PC-9 (cell line): ENCODE measurements at regions not wholly inside any gene's neighbourhood (a gene's known extent, or its start where the extent isn't known, plus 50 kb on each side); places are given as distances from the start of the nearest gene placed in this dataset.

Experiments
- BruUV-seq: library from RNA; stranded (reverse); fragments of 400-500 nt; replicated peaks from 2 replicates; lab custom pipeline; 2021; lab: Mats Ljungman, UMichigan
- CTCF ChIA-PET: fragments of 300-600 bp; sonication (Branson Sonifier 250); formaldehyde crosslinking; loops from one replicate; lab custom pipeline; 2022; ENCODE audit warnings: antibody characterized with exemption; lab: Charles Lee
- POLR2A ChIA-PET: fragments of 300-600 bp; sonication (Branson Sonifier 250); formaldehyde crosslinking; loops from one replicate; lab custom pipeline; 2022; ENCODE audit warnings: antibody characterized with exemption; ENCODE audit not compliant: unreplicated experiment; lab: Charles Lee
- DNase-seq, 2 experiments: peaks; one replicate each; pipeline versions ENCODE4 v3.0.0 to v3.0.0-alpha.2; 2015 to 2022; ENCODE audit warnings: mixed read lengths in 1 of 2
- H2AFZ ChIP-seq: fragments of 200-600 bp; sonication (generic); 2 replicates; pipeline ENCODE4 v1.8.1; 2017; ENCODE audit warnings: antibody characterized with exemption
- H3F3A ChIP-seq: fragments of 200-600 bp; sonication (generic); 2 replicates; pipeline ENCODE4 v1.8.1; 2017; ENCODE audit warnings: antibody characterized with exemption, mild to moderate bottlenecking, low read depth; ENCODE audit not compliant: insufficient read depth
- H3K27ac ChIP-seq: fragments of 200-600 bp; sonication (generic); 2 replicates; pipeline ENCODE4 v1.6.1; 2016; ENCODE audit warnings: mixed run types
- H3K27me3 ChIP-seq: fragments of 200-600 bp; sonication (generic); 2 replicates; pipeline ENCODE4 v1.6.1; 2016; ENCODE audit warnings: low read depth, mixed run types; ENCODE audit not compliant: insufficient read depth
- H3K36me3 ChIP-seq: fragments of 200-600 bp; sonication (generic); 2 replicates; pipeline ENCODE4 v1.6.1; 2016; ENCODE audit warnings: low read depth, mixed run types
- H3K4me1 ChIP-seq: fragments of 200-600 bp; sonication (generic); replicated peaks from 2 replicates; pipeline ENCODE4 v1.6.1; 2016; ENCODE audit warnings: mixed run types; ENCODE audit not compliant: insufficient read depth
- H3K4me2 ChIP-seq: fragments of 200-600 bp; sonication (generic); 2 replicates; pipeline ENCODE4 v1.6.1; 2017; ENCODE audit warnings: mixed run types
- H3K4me3 ChIP-seq: fragments of 200-600 bp; sonication (generic); 2 replicates; pipeline ENCODE4 v1.6.1; 2016; ENCODE audit warnings: mixed run types
- H3K79me2 ChIP-seq: fragments of 200-600 bp; sonication (generic); 2 replicates; pipeline ENCODE4 v1.6.1; 2017; ENCODE audit warnings: low read depth, mixed run types
- H3K9me2 ChIP-seq: fragments of 200-600 bp; sonication (generic); 2 replicates; pipeline ENCODE4 v1.8.1; 2017; ENCODE audit warnings: mild to moderate bottlenecking; ENCODE audit not compliant: insufficient read depth
- H3K9me3 ChIP-seq: fragments of 200-600 bp; sonication (generic); 2 replicates; pipeline ENCODE4 v1.8.1; 2016; ENCODE audit warnings: low read depth; ENCODE audit not compliant: insufficient read depth
- H4K20me1 ChIP-seq: fragments of 200-600 bp; sonication (generic); 2 replicates; pipeline ENCODE4 v1.8.1; 2017; ENCODE audit not compliant: insufficient read depth
- EZH2 ChIP-seq: fragments of 200-600 bp; sonication (generic); IDR thresholded peaks from 2 replicates; pipeline ENCODE4 v1.8.0; 2017; ENCODE audit warnings: antibody characterized with exemption, low read depth
- intact Hi-C: fragments of 100-400 bp; cut with micrococcal nuclease; formaldehyde crosslinking; loops from one replicate; pipeline ENCODE4 v1.10.0; 2022; ENCODE audit not compliant: unreplicated experiment
- TF ChIP-seq, protein P1 (sequence below): fragments of 200-600 bp; sonication (generic); conservative IDR thresholded peaks from 2 replicates; pipeline ENCODE4 v1.6.1; 2017; ENCODE audit warnings: mixed run types, antibody characterized with exemption, mild to moderate bottlenecking, moderate library complexity

DNA sequence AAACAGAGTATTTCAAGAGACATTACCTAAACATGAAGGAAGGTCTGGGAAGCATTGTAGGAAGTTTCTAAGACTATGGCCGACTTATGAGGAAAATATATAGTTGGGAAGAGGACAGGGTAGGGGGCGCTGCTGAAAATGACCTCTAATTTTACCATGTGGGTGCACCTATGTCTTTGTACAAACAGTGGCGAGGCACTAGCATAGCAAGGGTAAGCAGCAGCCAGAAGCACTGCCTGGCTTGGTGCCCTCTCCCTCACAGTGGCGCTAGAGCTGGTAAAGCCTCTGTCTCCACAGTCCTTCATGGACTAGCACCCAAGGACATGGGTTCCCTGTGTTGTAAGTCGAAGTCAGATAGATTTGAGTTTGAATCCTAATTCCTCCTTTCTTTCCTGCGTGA, 461.2 kb downstream of the INHBA start:
- Histone ChIP-seq H3K79me2 (no peaks in the 10 kb centered on the region), H4K20me1 (no peaks in the 10 kb centered on the region), H3K4me1 (peaks cover 27% of the 10 kb centered on the region), H3K9me2 (no peaks in the 10 kb centered on the region), H3K4me2 (no peak overlapping the region), H3K4me3 (no peak overlapping the region), H3K9me3 (peaks cover 22% of the 10 kb centered on the region), H3K27me3 (no peaks in the 10 kb centered on the region), H3K36me3 (no peaks in the 10 kb centered on the region), H2AFZ (no peak overlapping the region), H3K27ac (no peak overlapping the region), H3F3A (peaks cover 9% of the 10 kb centered on the region)
- no peak for TF ChIP-seq EZH2
- TF ChIP-seq, protein P1, sequence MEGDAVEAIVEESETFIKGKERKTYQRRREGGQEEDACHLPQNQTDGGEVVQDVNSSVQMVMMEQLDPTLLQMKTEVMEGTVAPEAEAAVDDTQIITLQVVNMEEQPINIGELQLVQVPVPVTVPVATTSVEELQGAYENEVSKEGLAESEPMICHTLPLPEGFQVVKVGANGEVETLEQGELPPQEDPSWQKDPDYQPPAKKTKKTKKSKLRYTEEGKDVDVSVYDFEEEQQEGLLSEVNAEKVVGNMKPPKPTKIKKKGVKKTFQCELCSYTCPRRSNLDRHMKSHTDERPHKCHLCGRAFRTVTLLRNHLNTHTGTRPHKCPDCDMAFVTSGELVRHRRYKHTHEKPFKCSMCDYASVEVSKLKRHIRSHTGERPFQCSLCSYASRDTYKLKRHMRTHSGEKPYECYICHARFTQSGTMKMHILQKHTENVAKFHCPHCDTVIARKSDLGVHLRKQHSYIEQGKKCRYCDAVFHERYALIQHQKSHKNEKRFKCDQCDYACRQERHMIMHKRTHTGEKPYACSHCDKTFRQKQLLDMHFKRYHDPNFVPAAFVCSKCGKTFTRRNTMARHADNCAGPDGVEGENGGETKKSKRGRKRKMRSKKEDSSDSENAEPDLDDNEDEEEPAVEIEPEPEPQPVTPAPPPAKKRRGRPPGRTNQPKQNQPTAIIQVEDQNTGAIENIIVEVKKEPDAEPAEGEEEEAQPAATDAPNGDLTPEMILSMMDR, result no peak
- ChIA-PET CTCF (no interaction called here), POLR2A (interaction anchor here (0.7 kb wide), 1 partner anchor 143 kb away, joined by 3 read pairs; no protein-coding TSS in a partner anchor)
- no peak for DNase-seq
- no TSS peak for BruUV-seq
- intact Hi-C loops, result no loop called here

DNA sequence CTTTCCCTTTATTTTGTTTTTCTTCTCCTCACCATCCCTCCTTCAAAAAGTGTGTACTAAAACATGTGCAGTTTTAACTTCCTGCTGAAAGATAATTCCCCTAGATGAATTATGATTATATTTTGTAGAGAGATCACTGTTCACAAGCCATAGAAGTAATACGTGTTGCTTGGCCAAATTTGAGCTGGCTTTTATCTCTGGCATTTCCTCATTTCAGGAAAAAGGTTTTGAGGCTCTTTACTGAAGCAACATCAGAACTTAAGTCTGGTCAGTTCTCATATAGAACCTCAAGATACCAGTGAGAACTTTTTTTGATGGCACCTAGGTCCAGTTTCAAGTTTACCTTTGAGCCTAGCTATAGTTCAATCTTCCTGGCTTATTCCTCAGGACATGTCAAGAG, 463.3 kb downstream of the INHBA start:
- no TSS peak for BruUV-seq
- POLR2A ChIA-PET, result interaction anchor here (0.7 kb wide), 1 partner anchor 169 kb away, joined by 5 read pairs; no protein-coding TSS in a partner anchor
- H3K79me2 ChIP-seq, result no peaks in the 10 kb centered on the region

DNA sequence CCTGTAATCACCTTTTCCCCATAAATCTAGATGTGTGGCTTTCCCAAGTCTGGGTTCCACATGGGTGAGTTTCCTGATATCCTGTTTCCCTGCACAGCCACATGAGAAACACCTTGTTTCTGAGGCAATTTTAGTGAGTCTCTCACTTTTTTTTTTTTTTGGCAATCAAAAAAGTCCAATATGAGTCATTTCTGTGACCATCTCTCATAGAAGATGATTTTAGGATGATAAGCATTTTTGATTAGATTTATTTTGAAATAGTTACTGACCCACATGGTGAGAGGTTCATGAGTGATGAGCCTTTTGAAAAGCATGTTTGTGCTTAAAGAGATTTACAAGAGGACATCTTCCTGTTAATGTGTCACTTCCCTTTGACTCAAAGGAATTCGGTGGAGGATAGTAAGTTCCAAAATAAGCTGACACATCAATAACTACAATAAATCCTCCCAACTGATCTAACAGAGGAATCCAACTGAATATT, 464.0 kb downstream of the INHBA start:
- no peaks in the 10 kb centered on the region for H3K27me3 ChIP-seq
- CTCF ChIA-PET, result interaction anchor here (0.8 kb wide), 1 partner anchor 236 kb away, joined by 3 read pairs; no protein-coding TSS in a partner anchor
- no peaks in the 10 kb centered on the region for H3K79me2 ChIP-seq
- H3K4me3 ChIP-seq, result no peak overlapping the region
- peak in 1 of 2 experiments; percentile 67 for DNase-seq
- H3K9me2 ChIP-seq, result no peaks in the 10 kb centered on the region
- TF ChIP-seq, protein P1, result no peak
- TF ChIP-seq EZH2, result no peak
- H3K27ac ChIP-seq, result peak overlapping the region; percentile 67
- H3K4me1 ChIP-seq, result peaks cover 21% of the 10 kb centered on the region
- no TSS peak for BruUV-seq
- peaks cover 9% of the 10 kb centered on the region for H3F3A ChIP-seq
- no peaks in the 10 kb centered on the region for H3K36me3 ChIP-seq
- intact Hi-C loops, result no loop called here
- H4K20me1 ChIP-seq, result no peaks in the 10 kb centered on the region
- no peak overlapping the region for H3K4me2 ChIP-seq
- H2AFZ ChIP-seq, result no peak overlapping the region
- peaks cover 25% of the 10 kb centered on the region for H3K9me3 ChIP-seq
- POLR2A ChIA-PET, result interaction anchor here (0.7 kb wide), 2 partner anchors 170 to 335 kb away, joined by 5 to 11 read pairs; no protein-coding TSS in a partner anchor

More for the DNA sequence above, 463.3 kb downstream of the INHBA start:
- Histone ChIP-seq H3K4me2 (no peak overlapping the region), H3K4me3 (no peak overlapping the region), H3K27ac (peak overlapping the region; percentile 67), H3K4me1 (peaks cover 21% of the 10 kb centered on the region), H3K27me3 (no peaks in the 10 kb centered on the region), H2AFZ (no peak overlapping the region), H4K20me1 (no peaks in the 10 kb centered on the region), H3K9me3 (peaks cover 25% of the 10 kb centered on the region), H3K36me3 (no peaks in the 10 kb centered on the region), H3F3A (peaks cover 9% of the 10 kb centered on the region), H3K9me2 (no peaks in the 10 kb centered on the region)
- no peak for DNase-seq
- no peak for TF ChIP-seq EZH2
- TF ChIP-seq, protein P1, result no peak
- CTCF ChIA-PET, result interaction anchor here (0.6 to 0.8 kb wide), 3 partner anchors 160 to 530 kb away, joined by 3 to 4 read pairs (median 4); no protein-coding TSS in a partner anchor
- intact Hi-C loops, result no loop called here
